ENCODE measurements at regions not wholly inside any gene's neighbourhood (a gene's known extent, or its start where the extent isn't known, plus 50 kb on each side); places are given as distances from the start of the nearest gene placed in this dataset.

DNA sequence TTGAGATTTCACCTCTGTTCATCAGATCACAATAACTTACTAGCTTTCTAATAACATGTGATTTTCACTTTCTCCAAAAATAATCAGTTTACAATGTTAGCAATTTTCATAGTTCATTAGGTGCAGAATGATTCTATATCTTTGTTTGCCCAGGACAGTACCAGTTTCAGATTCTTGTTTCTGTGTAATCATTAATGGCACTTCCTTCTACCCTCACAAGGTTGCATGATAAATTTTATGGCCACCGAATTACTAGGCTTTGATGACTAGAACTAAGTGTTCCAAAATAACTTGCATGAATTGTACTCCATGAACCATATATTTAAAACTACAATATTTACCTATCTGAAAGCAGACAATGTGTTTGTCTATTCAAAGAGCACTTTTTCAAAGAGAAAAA is 442.3 kb downstream of the EPHA7 start:
- TF ChIP-seq, protein P1, sequence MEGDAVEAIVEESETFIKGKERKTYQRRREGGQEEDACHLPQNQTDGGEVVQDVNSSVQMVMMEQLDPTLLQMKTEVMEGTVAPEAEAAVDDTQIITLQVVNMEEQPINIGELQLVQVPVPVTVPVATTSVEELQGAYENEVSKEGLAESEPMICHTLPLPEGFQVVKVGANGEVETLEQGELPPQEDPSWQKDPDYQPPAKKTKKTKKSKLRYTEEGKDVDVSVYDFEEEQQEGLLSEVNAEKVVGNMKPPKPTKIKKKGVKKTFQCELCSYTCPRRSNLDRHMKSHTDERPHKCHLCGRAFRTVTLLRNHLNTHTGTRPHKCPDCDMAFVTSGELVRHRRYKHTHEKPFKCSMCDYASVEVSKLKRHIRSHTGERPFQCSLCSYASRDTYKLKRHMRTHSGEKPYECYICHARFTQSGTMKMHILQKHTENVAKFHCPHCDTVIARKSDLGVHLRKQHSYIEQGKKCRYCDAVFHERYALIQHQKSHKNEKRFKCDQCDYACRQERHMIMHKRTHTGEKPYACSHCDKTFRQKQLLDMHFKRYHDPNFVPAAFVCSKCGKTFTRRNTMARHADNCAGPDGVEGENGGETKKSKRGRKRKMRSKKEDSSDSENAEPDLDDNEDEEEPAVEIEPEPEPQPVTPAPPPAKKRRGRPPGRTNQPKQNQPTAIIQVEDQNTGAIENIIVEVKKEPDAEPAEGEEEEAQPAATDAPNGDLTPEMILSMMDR (IDR thresholded peaks at IDR 0.05; ENCODE audit: low read depth, low read length, missing input control): no peak
- TF ChIP-seq SP1 (IDR thresholded peaks at IDR 0.05) (no peak), JUND (IDR thresholded peaks at IDR 0.05) (no peak), RAD21 (IDR thresholded peaks at IDR 0.05) (no peak), FOXA1 (IDR thresholded peaks at IDR 0.05) (no peak), EGR1 (IDR thresholded peaks at IDR 0.05; ENCODE audit: low read depth in 2 of 2) (no peak), ZBTB33 (IDR thresholded peaks at IDR 0.05) (no peak), YY1 (IDR thresholded peaks at IDR 0.05) (no peak)
- TF ChIP-seq, protein P2, sequence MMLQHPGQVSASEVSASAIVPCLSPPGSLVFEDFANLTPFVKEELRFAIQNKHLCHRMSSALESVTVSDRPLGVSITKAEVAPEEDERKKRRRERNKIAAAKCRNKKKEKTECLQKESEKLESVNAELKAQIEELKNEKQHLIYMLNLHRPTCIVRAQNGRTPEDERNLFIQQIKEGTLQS (IDR thresholded peaks at IDR 0.05): no peak
- TF ChIP-seq, protein P3, sequence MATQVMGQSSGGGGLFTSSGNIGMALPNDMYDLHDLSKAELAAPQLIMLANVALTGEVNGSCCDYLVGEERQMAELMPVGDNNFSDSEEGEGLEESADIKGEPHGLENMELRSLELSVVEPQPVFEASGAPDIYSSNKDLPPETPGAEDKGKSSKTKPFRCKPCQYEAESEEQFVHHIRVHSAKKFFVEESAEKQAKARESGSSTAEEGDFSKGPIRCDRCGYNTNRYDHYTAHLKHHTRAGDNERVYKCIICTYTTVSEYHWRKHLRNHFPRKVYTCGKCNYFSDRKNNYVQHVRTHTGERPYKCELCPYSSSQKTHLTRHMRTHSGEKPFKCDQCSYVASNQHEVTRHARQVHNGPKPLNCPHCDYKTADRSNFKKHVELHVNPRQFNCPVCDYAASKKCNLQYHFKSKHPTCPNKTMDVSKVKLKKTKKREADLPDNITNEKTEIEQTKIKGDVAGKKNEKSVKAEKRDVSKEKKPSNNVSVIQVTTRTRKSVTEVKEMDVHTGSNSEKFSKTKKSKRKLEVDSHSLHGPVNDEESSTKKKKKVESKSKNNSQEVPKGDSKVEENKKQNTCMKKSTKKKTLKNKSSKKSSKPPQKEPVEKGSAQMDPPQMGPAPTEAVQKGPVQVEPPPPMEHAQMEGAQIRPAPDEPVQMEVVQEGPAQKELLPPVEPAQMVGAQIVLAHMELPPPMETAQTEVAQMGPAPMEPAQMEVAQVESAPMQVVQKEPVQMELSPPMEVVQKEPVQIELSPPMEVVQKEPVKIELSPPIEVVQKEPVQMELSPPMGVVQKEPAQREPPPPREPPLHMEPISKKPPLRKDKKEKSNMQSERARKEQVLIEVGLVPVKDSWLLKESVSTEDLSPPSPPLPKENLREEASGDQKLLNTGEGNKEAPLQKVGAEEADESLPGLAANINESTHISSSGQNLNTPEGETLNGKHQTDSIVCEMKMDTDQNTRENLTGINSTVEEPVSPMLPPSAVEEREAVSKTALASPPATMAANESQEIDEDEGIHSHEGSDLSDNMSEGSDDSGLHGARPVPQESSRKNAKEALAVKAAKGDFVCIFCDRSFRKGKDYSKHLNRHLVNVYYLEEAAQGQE (IDR thresholded peaks at IDR 0.05): no peak

Measured in liver (tissue), 3 donors.